Right lung (tissue), 2 donors: ENCODE measurements at regions not wholly inside any gene's neighbourhood (a gene's known extent, or its start where the extent isn't known, plus 50 kb on each side); places are given as distances from the start of the nearest gene placed in this dataset.
A peak's percentile ranks its signal among the peaks of the same experiment; 100 is the strongest.

ENCODE experiments used
- DNase-seq, 2 donors: peaks; one replicate each; pipeline ENCODE4 v3.0.0-alpha.2; 2013

DNA sequence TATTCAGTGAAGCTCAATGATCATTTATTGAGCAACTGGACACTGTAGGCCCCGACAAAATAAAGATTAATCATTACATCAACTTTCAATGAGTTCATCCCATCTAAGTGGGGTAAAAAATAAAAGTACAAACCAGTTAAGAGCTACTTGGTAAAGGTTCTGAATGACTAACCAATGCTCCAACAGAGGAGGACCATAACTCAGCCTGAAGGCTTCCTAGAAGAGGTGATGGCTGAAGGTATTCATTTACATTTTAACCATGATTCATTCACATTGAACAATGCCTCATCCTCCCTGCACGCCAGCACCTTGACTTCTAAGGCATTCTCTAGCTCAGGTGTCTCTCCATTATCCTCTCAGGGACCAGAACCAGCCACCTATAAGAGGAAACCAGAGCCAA, 201.4 kb downstream of the ZNF462 start:
- no peak for DNase-seq

GRCh38 chr9:107065549-107065948, 202.6 kb downstream of the ZNF462 start:
- no peak for DNase-seq

DNA sequence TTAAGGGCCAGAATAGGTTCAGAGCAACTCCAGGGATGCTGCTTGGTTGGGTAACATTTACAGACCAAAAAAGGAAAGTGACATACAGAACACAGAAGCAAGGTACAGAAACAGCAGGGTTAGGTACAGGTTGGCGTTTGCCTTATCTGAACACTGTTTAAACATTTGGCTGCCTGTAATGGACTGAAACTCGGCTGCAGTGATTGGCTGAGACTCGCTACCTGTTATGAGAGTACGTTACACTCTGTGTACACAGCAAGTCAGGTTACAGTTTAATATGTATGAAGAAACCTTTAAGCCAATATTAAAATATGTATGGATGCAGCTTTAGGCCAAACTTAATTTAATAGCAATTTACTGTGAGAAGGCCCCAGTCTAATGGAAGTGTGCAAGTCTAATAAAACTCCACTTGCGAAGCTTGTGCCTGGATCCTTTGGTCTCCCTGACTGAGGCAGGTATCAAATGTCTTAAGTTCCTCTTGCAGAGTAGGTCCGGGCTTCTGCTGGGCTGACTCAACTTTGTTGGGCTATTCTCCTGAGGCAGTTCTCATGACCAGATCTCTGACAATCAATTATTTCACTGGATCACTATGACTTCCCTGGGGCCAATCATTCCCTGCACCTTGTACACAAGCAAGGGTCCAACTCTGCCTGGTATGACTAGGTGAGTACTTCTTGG, 204.9 kb downstream of the ZNF462 start:
- peak in 1 of 2 donors; percentile 13 for DNase-seq

DNA sequence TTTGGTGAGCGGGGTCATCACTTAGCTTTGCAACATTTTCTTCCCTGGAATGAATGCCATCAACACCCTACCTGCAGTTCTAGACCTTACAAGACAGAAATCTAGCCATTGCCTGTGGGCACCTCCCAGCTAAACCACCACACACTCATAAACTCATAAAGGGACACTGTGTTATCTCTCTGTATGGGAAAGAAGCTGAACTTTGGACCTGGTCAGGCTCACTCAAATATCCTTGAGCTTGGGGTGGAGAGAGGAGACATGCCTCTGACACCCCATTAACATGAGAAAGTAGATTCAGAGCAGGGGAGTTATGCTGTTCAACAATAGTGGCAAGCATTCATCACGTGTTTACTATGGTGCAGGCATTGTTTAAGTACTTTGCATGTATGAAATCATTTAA, 205.6 kb downstream of the ZNF462 start:
- no peak for DNase-seq

DNA sequence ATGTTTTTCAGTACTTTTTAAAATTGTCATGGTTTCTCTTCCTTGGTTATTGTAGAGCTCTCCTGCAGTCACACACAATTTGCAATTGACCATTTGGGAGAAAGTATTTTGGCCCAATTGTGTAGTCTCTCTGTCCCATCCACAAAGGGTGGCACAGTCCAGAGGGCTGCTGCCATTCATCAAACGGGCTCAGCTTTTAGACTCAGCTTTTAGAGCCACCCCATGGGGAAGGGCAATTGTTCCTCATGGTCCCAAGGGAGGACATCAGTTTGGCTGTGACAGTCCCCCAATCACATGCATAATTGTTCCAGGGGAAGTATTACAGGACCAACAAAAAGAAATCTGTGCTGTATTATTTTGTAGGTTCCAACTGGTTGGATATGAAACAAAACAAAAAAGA, 207.6 kb downstream of the ZNF462 start:
- no peak for DNase-seq

DNA sequence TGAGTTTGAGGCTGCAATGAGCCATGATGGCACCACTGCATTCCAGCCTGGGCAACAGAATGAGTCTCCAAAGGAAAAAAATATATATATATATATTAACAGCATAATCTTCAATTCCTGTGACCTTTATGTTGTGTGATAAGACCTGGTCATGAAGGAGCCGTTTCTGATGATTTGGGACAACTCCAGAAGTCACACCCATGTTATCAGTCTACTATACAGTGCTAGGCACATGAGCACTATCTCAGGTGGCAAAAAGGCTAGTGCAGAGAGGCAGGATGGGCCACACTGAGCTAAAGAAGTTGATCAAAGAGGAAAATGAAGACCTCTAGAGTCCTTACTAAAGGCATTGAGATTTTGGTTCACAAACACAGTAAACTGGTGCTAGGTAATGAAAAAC, 205.0 kb upstream of the RAD23B start:
- no peak for DNase-seq

DNA sequence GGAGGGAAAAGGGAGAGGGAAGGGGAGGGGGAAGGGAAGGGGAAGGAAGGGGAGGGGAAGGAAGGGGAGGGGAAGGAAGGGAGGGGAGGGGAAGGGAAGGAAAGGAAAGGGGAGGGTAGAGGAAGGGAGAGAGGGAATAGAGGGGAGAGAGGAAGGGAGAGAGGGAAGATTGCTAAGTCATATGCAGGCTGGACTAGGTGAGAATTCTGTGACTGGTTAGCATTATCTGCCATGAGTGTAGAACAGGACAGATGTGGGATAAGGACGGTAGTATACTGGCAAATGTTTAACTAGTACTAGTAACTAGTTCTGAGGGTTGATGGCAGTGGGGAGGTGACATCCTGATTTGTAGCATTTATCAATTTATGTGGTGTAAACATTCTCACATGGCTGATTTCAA, 203.5 kb upstream of the RAD23B start:
- DNase-seq, result no peak

DNA sequence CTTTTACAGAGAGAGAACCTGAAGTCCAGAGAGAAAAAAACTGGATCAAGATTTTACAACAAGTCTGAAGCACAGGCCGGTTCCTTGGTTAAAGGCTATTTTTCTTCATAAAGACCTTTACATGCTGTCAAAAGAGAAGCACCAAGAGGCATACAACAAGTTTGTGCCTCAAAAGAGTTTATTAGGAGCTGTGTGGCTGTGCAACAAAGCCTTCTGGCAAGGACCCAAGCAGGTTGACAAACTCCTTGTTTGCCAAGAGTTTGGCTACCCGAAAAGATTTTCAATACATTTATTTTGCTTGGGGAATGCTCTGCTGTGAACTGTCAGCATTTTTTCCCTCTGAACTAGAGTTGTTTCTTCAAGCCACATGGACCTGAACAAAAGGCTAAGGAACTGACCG, 202.9 kb upstream of the RAD23B start:
- DNase-seq, result no peak

DNA sequence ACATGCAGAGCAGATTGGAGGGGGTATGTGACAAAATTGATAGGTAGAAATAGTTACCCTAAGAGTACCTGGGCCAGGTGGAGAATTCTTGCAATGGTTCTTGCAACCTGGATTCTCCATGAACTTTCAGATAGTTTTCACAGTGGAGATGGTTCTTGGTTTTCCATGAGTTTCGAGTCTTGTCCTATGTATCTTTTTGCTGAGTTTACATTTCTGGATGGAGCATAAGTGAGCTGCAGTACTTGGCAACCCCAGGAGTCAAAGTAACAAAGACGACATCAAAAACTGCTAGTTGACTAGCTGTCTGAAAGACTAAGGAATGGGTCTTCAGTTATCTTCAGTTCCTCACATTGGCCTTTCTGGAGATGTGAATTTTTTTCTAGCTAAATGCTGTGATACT, 196.6 kb upstream of the RAD23B start:
- no peak for DNase-seq

DNA sequence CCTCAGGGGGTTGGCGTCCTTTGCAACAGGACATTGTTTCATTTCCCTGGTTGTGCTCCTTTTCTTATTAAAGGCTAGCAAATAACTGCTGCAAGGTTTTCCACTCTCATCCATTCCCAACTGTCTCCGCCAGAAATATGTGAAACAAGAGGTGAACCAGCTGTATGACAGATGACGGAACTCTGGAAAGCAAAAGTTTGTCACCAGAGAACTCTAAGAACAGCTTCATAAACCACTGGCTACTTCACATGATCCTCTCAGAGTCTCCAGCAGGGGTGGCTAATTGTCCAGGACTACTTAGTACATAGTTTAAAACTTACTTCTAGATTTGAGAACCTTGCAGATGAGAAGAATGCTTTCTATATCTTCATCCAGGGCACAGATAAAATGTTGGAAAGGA, 195.9 kb upstream of the RAD23B start:
- peak; percentile 40 to 47 for DNase-seq

GRCh38 chr9:107090218-107090617, 192.9 kb upstream of the RAD23B start:
- DNase-seq, result no peak

GRCh38 chr9:107093365-107094060, 189.6 kb upstream of the RAD23B start:
- DNase-seq, result no peak

GRCh38 chr9:107094370-107094769, 188.7 kb upstream of the RAD23B start:
- DNase-seq, result no peak

GRCh38 chr9:107100591-107100990, 182.5 kb upstream of the RAD23B start:
- no peak for DNase-seq

DNA sequence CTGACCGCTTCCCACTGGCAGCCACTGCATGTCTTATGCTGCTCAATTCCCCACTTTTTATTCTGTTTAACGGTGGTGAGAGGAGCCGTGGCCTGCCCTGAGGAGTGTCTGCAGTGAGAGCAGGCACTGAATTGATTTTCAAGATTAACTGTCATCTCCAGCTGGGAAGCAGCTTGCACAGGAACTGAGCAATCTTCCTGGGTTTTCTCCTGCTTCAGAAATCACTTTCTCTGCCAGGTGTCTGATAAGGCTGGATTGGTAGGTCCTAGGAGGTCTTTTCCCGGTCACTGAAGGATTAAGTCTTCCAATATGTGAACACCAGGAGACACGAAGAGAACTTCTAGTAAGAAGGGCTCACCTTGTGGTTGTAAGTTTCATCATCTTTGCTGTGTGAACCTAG, 181.1 kb upstream of the RAD23B start:
- DNase-seq, result no peak

DNA sequence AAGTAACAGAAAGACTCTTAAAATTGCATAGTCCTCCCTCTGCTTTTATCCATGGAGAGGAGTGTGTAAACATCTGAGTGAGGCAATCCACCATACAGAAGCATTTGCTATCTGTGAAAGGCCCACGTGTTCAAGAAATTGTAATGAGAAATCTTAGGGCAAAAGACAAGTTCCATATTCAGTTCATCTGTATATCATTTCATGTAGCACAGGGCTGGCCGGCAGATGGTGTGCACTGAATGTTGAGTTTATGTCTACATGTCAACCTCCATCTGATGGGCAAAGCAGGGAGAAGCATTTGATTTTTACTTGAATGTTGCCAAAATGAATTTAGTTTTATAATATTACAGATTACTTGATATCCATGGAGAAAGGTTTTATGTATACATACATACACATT, 179.5 kb upstream of the RAD23B start:
- no peak for DNase-seq

GRCh38 chr9:107105784-107106183, 177.3 kb upstream of the RAD23B start:
- DNase-seq, result no peak

DNA sequence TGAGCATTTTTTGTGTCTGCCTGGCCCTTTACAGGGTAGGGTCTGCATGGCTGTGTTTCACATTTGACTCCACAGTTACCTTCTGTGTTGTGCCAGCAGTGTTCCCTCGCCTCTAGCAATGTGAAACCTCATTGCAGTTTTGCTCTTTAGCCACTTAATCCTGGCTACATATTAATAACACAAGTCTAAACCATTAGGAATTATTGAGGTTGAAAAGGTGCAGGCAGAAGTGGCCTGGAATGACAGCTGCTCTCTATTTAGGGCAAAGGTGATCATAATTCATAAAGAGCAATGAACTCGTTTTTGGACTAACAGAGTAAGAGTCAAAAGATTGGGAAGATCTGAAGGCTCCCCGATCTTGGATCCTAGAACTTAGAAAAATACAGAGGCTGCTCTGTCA, 176.7 kb upstream of the RAD23B start:
- DNase-seq, result no peak

- DNase-seq, result no peak
Observed at GRCh38 chr9:107108342-107109130, 174.5 kb upstream of the RAD23B start.

DNA sequence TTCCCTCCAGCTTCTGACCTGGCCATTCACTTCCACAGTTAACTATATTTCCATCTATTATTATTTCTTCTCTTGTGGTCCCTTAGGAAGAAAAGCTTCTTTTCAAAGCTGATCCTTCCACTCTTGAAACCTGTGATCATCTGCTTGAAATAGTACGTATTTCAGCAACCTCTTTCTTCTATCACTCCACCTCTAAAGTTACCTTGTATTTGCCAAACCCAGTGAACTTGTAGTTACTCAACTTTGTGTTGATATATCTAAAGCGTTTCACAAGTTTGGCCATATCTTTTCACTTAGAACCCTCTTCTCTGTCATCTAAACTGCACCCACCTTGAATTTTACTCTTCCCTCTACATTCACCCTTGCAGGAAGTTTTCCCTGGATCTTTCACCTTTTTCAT, 173.8 kb upstream of the RAD23B start:
- no peak for DNase-seq

GRCh38 chr9:107110153-107110552, 172.9 kb upstream of the RAD23B start:
- no peak for DNase-seq

- DNase-seq, result no peak
Observed at GRCh38 chr9:107112707-107113243, 170.3 kb upstream of the RAD23B start.
